OCI-LY7 (cell line): ENCODE measurements at regions not wholly inside any gene's neighbourhood (a gene's known extent, or its start where the extent isn't known, plus 50 kb on each side); places are given as distances from the start of the nearest gene placed in this dataset.
"Not testable (repeated sequence)": the region's sequence is repeated elsewhere in the genome, so short reads cannot be mapped to it uniquely, and the experiment has no call there.

Experiments
- BruUV-seq: library from RNA; stranded (reverse); fragments of 400-500 nt; replicated peaks from 2 replicates; lab custom pipeline; 2021; lab: Mats Ljungman, UMichigan
- CTCF ChIA-PET: fragments of 300-600 bp; sonication (Branson Sonifier 250); formaldehyde crosslinking; loops from one replicate; lab custom pipeline; 2022; ENCODE audit warnings: antibody characterized with exemption; ENCODE audit not compliant: unreplicated experiment; lab: Charles Lee
- POLR2A ChIA-PET: fragments of 300-600 bp; sonication (Branson Sonifier 250); formaldehyde crosslinking; loops from one replicate; lab custom pipeline; 2022; ENCODE audit warnings: antibody characterized with exemption; lab: Charles Lee
- DNase-seq: peaks from one replicate; pipeline ENCODE4 v3.0.0-alpha.2; 2015; ENCODE audit warnings: low spot score
- H2AFZ ChIP-seq: fragments of 200-600 bp; sonication (generic), shearing (Covaris generic); 2 replicates; pipeline ENCODE4 v1.6.1; 2014; ENCODE audit warnings: mild to moderate bottlenecking, antibody characterized with exemption, low read length, moderate library complexity
- H3K27ac ChIP-seq: fragments of 200-600 bp; sonication (generic); 2 replicates; pipeline ENCODE4 v1.5.1; 2014; ENCODE audit warnings: mixed run types, low read depth, mild to moderate bottlenecking, moderate library complexity, low read length, inconsistent platforms; ENCODE audit not compliant: poor library complexity, severe bottlenecking
- H3K36me3 ChIP-seq: fragments of 200-600 bp; sonication (generic); 2 replicates; pipeline ENCODE4 v1.6.1; 2014; ENCODE audit warnings: mild to moderate bottlenecking, antibody characterized with exemption, low read length, moderate library complexity, mixed read lengths; ENCODE audit not compliant: insufficient read depth
- H3K4me1 ChIP-seq: fragments of 200-600 bp; sonication (generic); 2 replicates; pipeline ENCODE4 v1.5.1; 2014; ENCODE audit warnings: mild to moderate bottlenecking, low read length; ENCODE audit not compliant: insufficient read depth, poor library complexity, severe bottlenecking
- H3K4me2 ChIP-seq: fragments of 200-600 bp; sonication (generic); 2 replicates; pipeline ENCODE4 v1.6.1; 2014; ENCODE audit warnings: mild to moderate bottlenecking, low read length
- H3K4me3 ChIP-seq: fragments of 200-600 bp; sonication (generic); 2 replicates; pipeline ENCODE4 v1.5.1; 2014; ENCODE audit warnings: mild to moderate bottlenecking, low read depth, low read length; ENCODE audit not compliant: poor library complexity, severe bottlenecking
- H3K79me2 ChIP-seq: fragments of 200-600 bp; sonication (generic); 2 replicates; pipeline ENCODE4 v1.6.1; 2016; ENCODE audit warnings: low read depth, mild to moderate bottlenecking, low read length, moderate library complexity, mixed read lengths; ENCODE audit not compliant: insufficient read depth
- H3K9me2 ChIP-seq: fragments of 200-600 bp; sonication (generic); 2 replicates; pipeline ENCODE4 v1.6.1; 2016; ENCODE audit warnings: mild to moderate bottlenecking, low read length, mixed read lengths; ENCODE audit not compliant: insufficient read depth
- H3K9me3 ChIP-seq: fragments of 200-600 bp; sonication (generic); 2 replicates; pipeline ENCODE4 v1.6.1; 2014; ENCODE audit warnings: mild to moderate bottlenecking, mixed run types, low read length, mixed read lengths
- H4K20me1 ChIP-seq: fragments of 200-600 bp; sonication (generic); 2 replicates; pipeline ENCODE4 v1.6.1; 2014; ENCODE audit warnings: mild to moderate bottlenecking, antibody characterized with exemption, low read length, moderate library complexity, mixed read lengths; ENCODE audit not compliant: insufficient read depth
- CTCF ChIP-seq: fragments of 200-600 bp; sonication (generic); conservative IDR thresholded peaks from 2 replicates; pipeline ENCODE4 v1.5.1; 2014; ENCODE audit warnings: mild to moderate bottlenecking, antibody characterized with exemption, low read length, moderate library complexity, mixed read lengths
- EZH2phosphoT487 ChIP-seq: fragments of 200-600 bp; sonication (generic); IDR thresholded peaks from 2 replicates; pipeline ENCODE4 v1.6.1; 2018; ENCODE audit warnings: low read depth, borderline replicate concordance, mild to moderate bottlenecking, mixed run types, antibody characterized with exemption, low read length, moderate library complexity, mixed read lengths
- intact Hi-C: fragments of 100-400 bp; cut with micrococcal nuclease; formaldehyde crosslinking; loops from one replicate; pipeline ENCODE4 v1.10.0; 2022; ENCODE audit not compliant: unreplicated experiment

DNA sequence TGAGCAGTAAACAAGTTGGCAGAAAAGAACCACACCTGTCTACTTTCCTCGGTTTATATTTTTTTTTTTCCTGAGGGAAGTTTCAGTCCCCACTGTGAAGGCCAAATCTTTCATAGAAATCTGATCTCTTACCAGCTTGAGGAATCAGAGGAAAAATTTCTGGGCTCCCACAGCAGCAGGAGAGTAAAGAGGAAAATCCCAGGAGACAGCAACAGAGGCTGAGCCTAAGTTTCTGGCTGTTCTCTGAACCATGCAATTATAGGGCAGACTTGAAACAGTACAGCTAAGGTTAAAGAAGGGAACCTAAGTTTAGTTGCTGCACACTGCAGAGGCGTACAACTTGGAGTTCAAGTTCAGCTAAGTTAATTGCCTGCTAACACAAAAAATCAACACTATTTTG is 1090.9 kb upstream of the INTU start:
- H3K27ac ChIP-seq = no peak overlapping the region
- H3K9me2 ChIP-seq = no peaks in the 10 kb centered on the region
- intact Hi-C loops = no loop called here

GRCh38 chr4:126544276-126544675 is 1088.5 kb upstream of the INTU start:
- ChIA-PET POLR2A (no interaction called here), CTCF (no interaction called here)
- H3K27ac ChIP-seq = no peak overlapping the region
- DNase-seq = no peak
- H3K9me2 ChIP-seq = no peaks in the 10 kb centered on the region
- no peaks in the 10 kb centered on the region for H3K36me3 ChIP-seq
- intact Hi-C loops = no loop called here
- H3K4me1 ChIP-seq = no peaks in the 10 kb centered on the region
- H3K4me2 ChIP-seq = no peak overlapping the region
- TF ChIP-seq EZH2phosphoT487 (no peak), CTCF (no peak)
- H2AFZ ChIP-seq = no peak overlapping the region
- no peaks in the 10 kb centered on the region for H3K9me3 ChIP-seq
- H4K20me1 ChIP-seq = no peaks in the 10 kb centered on the region
- no peaks in the 10 kb centered on the region for H3K79me2 ChIP-seq
- no peak overlapping the region for H3K4me3 ChIP-seq
- BruUV-seq = no TSS peak

More for the DNA sequence above, 1090.9 kb upstream of the INTU start:
- H3K4me2 ChIP-seq = no peak overlapping the region
- H3K79me2 ChIP-seq = no peaks in the 10 kb centered on the region
- H3K4me1 ChIP-seq = no peaks in the 10 kb centered on the region
- H3K36me3 ChIP-seq = no peaks in the 10 kb centered on the region
- TF ChIP-seq CTCF (no peak), EZH2phosphoT487 (no peak)
- POLR2A ChIA-PET = no interaction called here
- H3K9me3 ChIP-seq = no peaks in the 10 kb centered on the region
- DNase-seq = no peak
- no peaks in the 10 kb centered on the region for H4K20me1 ChIP-seq
- H2AFZ ChIP-seq = no peak overlapping the region
- CTCF ChIA-PET = no interaction called here
- BruUV-seq = no TSS peak
- H3K4me3 ChIP-seq = no peak overlapping the region

GRCh38 chr4:126546197-126546596 is 1086.6 kb upstream of the INTU start:
- H3K79me2 ChIP-seq, H2AFZ ChIP-seq, POLR2A ChIA-PET, H3K9me2 ChIP-seq, intact Hi-C loops, CTCF ChIA-PET, H3K4me3 ChIP-seq, DNase-seq, BruUV-seq, H3K4me2 ChIP-seq, H3K4me1 ChIP-seq, H3K36me3 ChIP-seq, H3K27ac ChIP-seq, H3K9me3 ChIP-seq, H4K20me1 ChIP-seq: not testable (repeated sequence)
